Activated CD8-positive, alpha-beta T cell treated with anti-CD3 and anti-CD28 coated beads, Interleukin-2, amount 10 ng/mL, durations not matched to agents 7 days and 5 days (primary cell): ENCODE measurements at regions not wholly inside any gene's neighbourhood (a gene's known extent, or its start where the extent isn't known, plus 50 kb on each side); places are given as distances from the start of the nearest gene placed in this dataset.
"Not testable (repeated sequence)": the region's sequence is repeated elsewhere in the genome, so short reads cannot be mapped to it uniquely, and the experiment has no call there.

ENCODE experiments used
- ATAC-seq: fragments of 150-1000 bp; cut with Tn5 transposase; one replicate; pipeline ENCODE4 v1.10.0; 2021; ENCODE audit warnings: moderate library complexity
- CTCF ChIA-PET: fragments of 350-600 bp; sonication (Branson Sonifier 250); formaldehyde crosslinking; loops from one replicate; lab custom pipeline; 2021; ENCODE audit warnings: antibody characterized with exemption; lab: Charles Lee
- POLR2A ChIA-PET: fragments of 350-600 bp; sonication (Branson Sonifier 250); formaldehyde crosslinking; loops from one replicate; lab custom pipeline; 2021; ENCODE audit warnings: antibody characterized with exemption; lab: Charles Lee
- DNase-seq: peaks from one replicate; pipeline ENCODE4 v3.0.0-alpha.2; 2020
- H3K27ac Mint-ChIP-seq: one replicate; pipeline ENCODE4 v1.8.0; 2021; ENCODE audit warnings: mild to moderate bottlenecking, mixed read lengths
- H3K27me3 Mint-ChIP-seq: one replicate; pipeline ENCODE4 v1.8.0; 2021; ENCODE audit warnings: low read depth, mixed read lengths
- H3K36me3 Mint-ChIP-seq: one replicate; pipeline ENCODE4 v1.8.0; 2021; ENCODE audit warnings: low read depth, mixed read lengths
- H3K4me1 Mint-ChIP-seq: one replicate; pipeline ENCODE4 v1.8.0; 2021; ENCODE audit warnings: low read depth, mixed read lengths
- H3K4me3 Mint-ChIP-seq: one replicate; pipeline ENCODE4 v1.8.0; 2021; ENCODE audit warnings: mild to moderate bottlenecking, mixed read lengths
- H3K9me3 Mint-ChIP-seq: one replicate; pipeline ENCODE4 v1.8.0; 2022; ENCODE audit warnings: mixed read lengths; ENCODE audit not compliant: insufficient read depth

DNA sequence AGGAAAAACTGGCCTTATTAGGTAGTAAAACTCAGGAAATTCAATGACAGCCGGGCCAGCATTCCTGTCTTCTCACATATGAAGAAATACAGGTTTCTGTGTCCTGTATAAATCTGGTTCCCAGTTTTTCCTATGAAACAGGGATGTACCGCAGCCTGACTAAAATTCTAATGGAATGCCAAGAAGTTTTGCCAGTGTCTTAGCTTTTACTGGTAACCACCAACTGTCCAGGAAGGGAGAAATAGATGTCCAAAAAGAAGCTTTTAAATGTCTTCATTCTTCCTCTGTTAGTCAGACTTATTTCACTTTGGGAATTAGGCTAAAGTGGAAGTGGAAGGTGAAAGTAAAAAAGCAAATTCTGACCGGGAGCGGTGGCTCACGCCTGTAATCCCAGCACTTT lies 108.0 kb upstream of the TBL1X start:
- peaks cover 41% of the 10 kb centered on the region for H3K4me1 Mint-ChIP-seq
- H3K27me3 Mint-ChIP-seq, result no peaks in the 10 kb centered on the region
- ChIA-PET CTCF (interaction anchor here (1.4 kb wide), 1 partner anchor 39 kb away, joined by 3 read pairs; no protein-coding TSS in a partner anchor), POLR2A (interaction anchor here (0.6 to 1.2 kb wide), 2 partner anchors 10 to 11 kb away, joined by 3 to 5 read pairs; no protein-coding TSS in a partner anchor)
- no peaks in the 10 kb centered on the region for H3K9me3 Mint-ChIP-seq
- DNase-seq (no peak), ATAC-seq (no peak)
- H3K4me3 Mint-ChIP-seq, result no peak overlapping the region
- H3K36me3 Mint-ChIP-seq, result peaks cover 6% of the 10 kb centered on the region
- no peak overlapping the region for H3K27ac Mint-ChIP-seq

- no peaks in the 10 kb centered on the region for H3K27me3 Mint-ChIP-seq
- peaks cover 33% of the 10 kb centered on the region for H3K4me1 Mint-ChIP-seq
- no peak overlapping the region for H3K4me3 Mint-ChIP-seq
- H3K9me3 Mint-ChIP-seq, result no peaks in the 10 kb centered on the region
- ATAC-seq (no peak), DNase-seq (no peak)
- CTCF ChIA-PET, result interaction anchor here (1.4 kb wide), 1 partner anchor 40 kb away, joined by 3 read pairs; no protein-coding TSS in a partner anchor
- H3K27ac Mint-ChIP-seq, result no peak overlapping the region
- peaks cover 6% of the 10 kb centered on the region for H3K36me3 Mint-ChIP-seq
- POLR2A ChIA-PET, result interaction anchor here (0.6 to 1.2 kb wide), 2 partner anchors 9 to 10 kb away, joined by 3 to 5 read pairs; no protein-coding TSS in a partner anchor
Observed at GRCh38 chrX:9357518-9358114, 107.2 kb upstream of the TBL1X start.

DNA sequence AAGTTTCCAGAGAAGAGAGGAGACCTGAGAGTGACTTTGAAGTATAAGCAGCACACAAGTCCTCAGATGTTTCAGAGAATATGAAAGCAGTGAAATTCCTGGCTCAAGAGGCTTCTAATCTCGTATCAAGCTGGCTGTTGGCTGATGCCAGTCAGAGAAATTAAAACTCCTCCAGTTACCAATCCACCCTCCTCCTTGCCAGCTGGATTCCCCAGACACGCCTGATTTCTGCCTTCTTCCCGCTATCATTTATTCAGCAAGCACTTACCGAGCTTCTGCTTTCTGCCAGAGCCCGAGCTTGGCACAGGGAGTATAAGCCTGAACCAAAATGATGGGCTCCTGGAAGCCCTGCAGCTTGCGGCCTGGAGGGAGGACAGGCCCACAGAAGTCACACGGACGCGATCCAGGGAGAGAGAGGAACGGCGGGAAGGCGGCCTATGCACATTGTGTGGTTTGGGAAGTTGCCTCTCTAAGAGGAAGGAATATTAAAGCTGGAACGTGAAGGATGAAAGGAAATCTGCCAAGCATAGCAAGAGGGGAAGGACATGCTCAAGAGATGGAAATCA lies 102.4 kb upstream of the TBL1X start:
- no peaks in the 10 kb centered on the region for H3K9me3 Mint-ChIP-seq
- ChIA-PET CTCF (no interaction called here), POLR2A (no interaction called here)
- H3K27me3 Mint-ChIP-seq, result no peaks in the 10 kb centered on the region
- H3K36me3 Mint-ChIP-seq, result no peaks in the 10 kb centered on the region
- H3K27ac Mint-ChIP-seq, result no peak overlapping the region
- DNase-seq (no peak), ATAC-seq (no peak)
- H3K4me1 Mint-ChIP-seq, result no peaks in the 10 kb centered on the region
- H3K4me3 Mint-ChIP-seq, result no peak overlapping the region

DNA sequence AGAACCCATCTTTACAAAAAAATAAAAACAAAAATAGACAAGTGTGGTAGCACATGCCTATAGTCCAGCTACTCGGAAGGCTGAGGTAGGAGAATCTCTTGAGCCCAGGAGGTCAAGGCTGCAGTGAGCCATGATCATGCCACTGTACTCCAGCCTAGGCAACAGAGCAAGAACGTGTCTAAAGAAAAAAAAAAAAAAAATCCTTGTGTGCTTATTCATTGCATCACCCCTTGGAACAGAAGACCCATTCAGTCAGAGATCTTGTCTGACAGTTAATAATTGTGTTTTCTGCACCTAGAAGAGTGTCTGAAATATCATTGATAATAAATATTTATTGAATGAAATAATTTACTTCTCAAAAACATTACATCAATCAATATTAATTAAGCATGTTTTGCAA lies 97.4 kb upstream of the TBL1X start:
- H3K4me3 Mint-ChIP-seq, result no peak overlapping the region
- no peak overlapping the region for H3K27ac Mint-ChIP-seq
- CTCF ChIA-PET, result no interaction called here
- no peaks in the 10 kb centered on the region for H3K27me3 Mint-ChIP-seq
- no peak for DNase-seq
- H3K36me3 Mint-ChIP-seq, result no peaks in the 10 kb centered on the region
- ATAC-seq, result no peak
- POLR2A ChIA-PET, result interaction anchor here (1.8 kb wide), 1 partner anchor 10 kb away, joined by 5 read pairs; no protein-coding TSS in a partner anchor
- H3K4me1 Mint-ChIP-seq, result peaks cover 15% of the 10 kb centered on the region
- no peaks in the 10 kb centered on the region for H3K9me3 Mint-ChIP-seq

- ATAC-seq, result no peak
Observed at GRCh38 chrX:9368262-9368661, 96.6 kb upstream of the TBL1X start.

GRCh38 chrX:9369802-9370291 lies 95.0 kb upstream of the TBL1X start:
- peak; percentile 64 for ATAC-seq
- Mint-ChIP-seq H3K27me3 (peaks cover 8% of the 10 kb centered on the region), H3K4me3 (no peak overlapping the region), H3K27ac (peak overlapping the region; percentile 43), H3K4me1 (peaks cover 15% of the 10 kb centered on the region), H3K36me3 (no peaks in the 10 kb centered on the region), H3K9me3 (no peaks in the 10 kb centered on the region)
- ChIA-PET CTCF (no interaction called here), POLR2A (no interaction called here)
- DNase-seq, result peak; percentile 37

More at GRCh38 chrX:9368262-9368661, 96.6 kb upstream of the TBL1X start:
- no peak overlapping the region for H3K27ac Mint-ChIP-seq
- CTCF ChIA-PET, result no interaction called here
- no peaks in the 10 kb centered on the region for H3K9me3 Mint-ChIP-seq
- peaks cover 5% of the 10 kb centered on the region for H3K27me3 Mint-ChIP-seq
- DNase-seq, result no peak
- H3K4me1 Mint-ChIP-seq, result peaks cover 15% of the 10 kb centered on the region
- H3K4me3 Mint-ChIP-seq, result no peak overlapping the region
- H3K36me3 Mint-ChIP-seq, result no peaks in the 10 kb centered on the region
- POLR2A ChIA-PET, result interaction anchor here (1.8 kb wide), 1 partner anchor 11 kb away, joined by 5 read pairs; no protein-coding TSS in a partner anchor

DNA sequence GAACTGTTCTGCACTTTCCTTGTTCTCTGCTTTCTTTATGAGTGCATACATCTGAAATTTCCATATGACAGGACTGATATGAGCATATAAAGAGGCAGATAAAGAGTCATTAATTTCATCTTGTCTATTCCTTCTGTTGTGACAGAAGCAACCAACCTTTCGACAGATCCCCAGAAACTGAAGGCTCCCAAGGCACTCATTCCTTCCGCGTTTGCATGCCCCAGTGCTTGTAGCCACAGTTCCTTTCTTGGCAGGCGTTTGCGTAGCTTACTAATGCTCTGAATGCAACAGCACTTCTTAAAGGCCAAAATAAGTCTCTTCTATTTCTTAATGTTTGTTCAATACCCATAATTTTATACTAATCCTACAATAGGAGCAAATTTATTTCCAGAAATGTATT lies 94.0 kb upstream of the TBL1X start:
- POLR2A ChIA-PET, result no interaction called here
- H3K36me3 Mint-ChIP-seq, result no peaks in the 10 kb centered on the region
- no peak overlapping the region for H3K4me3 Mint-ChIP-seq
- no peak overlapping the region for H3K27ac Mint-ChIP-seq
- CTCF ChIA-PET, result no interaction called here
- H3K4me1 Mint-ChIP-seq, result peaks cover 15% of the 10 kb centered on the region
- no peaks in the 10 kb centered on the region for H3K9me3 Mint-ChIP-seq
- DNase-seq (no peak), ATAC-seq (no peak)
- peaks cover 8% of the 10 kb centered on the region for H3K27me3 Mint-ChIP-seq

DNA sequence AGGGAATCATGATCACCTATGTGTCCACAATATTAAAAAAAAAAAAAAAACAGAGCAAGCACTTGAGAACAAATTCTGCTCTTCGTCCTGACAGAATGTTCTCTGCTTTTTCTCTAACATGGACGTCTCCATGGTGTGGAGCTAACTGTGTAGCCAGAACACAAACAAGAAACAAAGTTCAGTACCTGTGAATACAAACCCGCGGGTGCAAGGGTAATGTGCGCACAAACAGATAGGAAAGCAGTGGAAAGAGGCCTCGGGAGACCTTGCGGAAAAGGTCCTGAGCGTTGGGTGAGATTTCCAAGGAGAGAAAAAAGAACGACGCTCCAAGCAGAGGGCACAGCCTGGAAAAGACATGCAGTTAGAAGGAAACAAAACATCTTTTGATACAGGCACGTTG lies 92.0 kb upstream of the TBL1X start:
- ATAC-seq, result no peak
- POLR2A ChIA-PET, result no interaction called here
- DNase-seq, result no peak
- H3K4me1 Mint-ChIP-seq, result peaks cover 15% of the 10 kb centered on the region
- no peak overlapping the region for H3K4me3 Mint-ChIP-seq
- CTCF ChIA-PET, result no interaction called here
- no peaks in the 10 kb centered on the region for H3K36me3 Mint-ChIP-seq
- H3K27ac Mint-ChIP-seq, result no peak overlapping the region
- no peaks in the 10 kb centered on the region for H3K9me3 Mint-ChIP-seq
- H3K27me3 Mint-ChIP-seq, result peaks cover 8% of the 10 kb centered on the region

DNA sequence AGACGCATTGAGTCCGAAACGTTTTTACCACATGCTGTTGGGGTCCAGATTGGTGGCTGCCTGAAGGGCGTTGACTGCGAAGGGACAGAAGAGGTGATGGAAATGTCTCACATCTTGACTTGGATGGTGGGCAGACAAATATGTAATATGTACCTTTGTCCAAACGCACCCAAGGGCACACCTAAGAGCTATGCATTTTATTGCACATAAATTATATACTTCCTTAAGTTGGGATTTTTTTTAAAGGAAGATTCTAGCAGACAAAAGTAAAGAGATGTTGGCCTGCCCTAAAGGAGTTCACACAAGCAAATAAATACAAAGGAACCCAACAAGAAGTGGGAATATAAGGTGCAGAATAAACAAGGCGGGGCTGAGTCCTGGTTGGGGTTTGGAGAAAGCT lies 91.1 kb upstream of the TBL1X start:
- H3K4me3 Mint-ChIP-seq, result no peak overlapping the region
- H3K9me3 Mint-ChIP-seq, result no peaks in the 10 kb centered on the region
- H3K36me3 Mint-ChIP-seq, result no peaks in the 10 kb centered on the region
- peaks cover 8% of the 10 kb centered on the region for H3K27me3 Mint-ChIP-seq
- ATAC-seq, result no peak
- POLR2A ChIA-PET, result no interaction called here
- no peak for DNase-seq
- no peak overlapping the region for H3K27ac Mint-ChIP-seq
- CTCF ChIA-PET, result no interaction called here
- peaks cover 17% of the 10 kb centered on the region for H3K4me1 Mint-ChIP-seq

GRCh38 chrX:9374555-9374954 lies 90.3 kb upstream of the TBL1X start:
- CTCF ChIA-PET, result no interaction called here

DNA sequence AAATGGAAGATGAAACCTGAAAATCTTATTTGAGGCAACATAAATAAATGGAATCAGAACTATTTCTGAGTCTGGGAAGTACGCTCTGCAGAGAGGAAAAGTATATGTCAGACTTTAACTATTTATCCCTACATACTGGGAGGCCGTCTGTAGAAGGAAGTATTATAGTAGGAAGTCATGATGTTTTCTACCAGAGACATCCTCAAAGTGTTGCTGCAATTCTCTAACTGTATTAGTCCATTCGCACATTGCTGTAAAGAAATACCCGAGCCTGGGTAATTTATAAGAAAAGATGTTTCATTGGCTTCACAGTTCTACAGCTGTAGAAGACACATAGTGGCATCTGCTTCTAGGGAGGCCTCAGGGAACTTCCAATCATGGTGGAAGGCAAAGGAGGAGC lies 88.7 kb upstream of the TBL1X start:
- Mint-ChIP-seq H3K4me1 (peaks cover 23% of the 10 kb centered on the region), H3K4me3 (no peak overlapping the region), H3K36me3 (no peaks in the 10 kb centered on the region), H3K9me3 (no peaks in the 10 kb centered on the region), H3K27me3 (peaks cover 8% of the 10 kb centered on the region), H3K27ac (no peak overlapping the region)
- no peak for ATAC-seq
- ChIA-PET CTCF (no interaction called here), POLR2A (no interaction called here)
- DNase-seq, result no peak

More at GRCh38 chrX:9374555-9374954, 90.3 kb upstream of the TBL1X start:
- ATAC-seq, result no peak
- DNase-seq, result no peak
- Mint-ChIP-seq H3K27ac (no peak overlapping the region), H3K4me1 (peaks cover 20% of the 10 kb centered on the region), H3K4me3 (no peak overlapping the region), H3K36me3 (no peaks in the 10 kb centered on the region), H3K27me3 (peaks cover 8% of the 10 kb centered on the region), H3K9me3 (no peaks in the 10 kb centered on the region)
- POLR2A ChIA-PET, result no interaction called here

DNA sequence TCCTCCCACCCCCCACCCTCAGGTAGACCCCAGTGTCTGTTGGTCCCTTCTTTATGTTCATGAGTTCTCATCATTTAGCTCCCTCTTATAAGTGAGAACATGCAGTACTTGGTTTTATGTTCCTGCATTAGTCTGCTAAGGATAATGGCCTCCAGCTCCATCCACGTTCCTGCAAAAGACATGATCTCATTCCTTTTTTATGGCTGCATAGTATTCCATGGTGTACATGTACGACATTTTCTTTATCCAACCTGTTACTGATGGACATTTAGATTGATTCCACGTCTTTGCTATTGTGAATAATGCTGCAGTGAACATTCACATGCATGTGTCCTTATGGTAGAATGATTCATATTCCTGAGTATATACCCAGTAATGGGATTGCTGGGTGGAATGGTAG lies 87.6 kb upstream of the TBL1X start:
- H3K9me3 Mint-ChIP-seq, H3K27me3 Mint-ChIP-seq, H3K36me3 Mint-ChIP-seq, DNase-seq, CTCF ChIA-PET, H3K27ac Mint-ChIP-seq, ATAC-seq, H3K4me3 Mint-ChIP-seq, POLR2A ChIA-PET: not testable (repeated sequence)
- peaks cover 23% of the 10 kb centered on the region for H3K4me1 Mint-ChIP-seq
